NOMO-1 treated with dmso at 0.1 percent for 144 hours (cell line): ENCODE measurements at regions not wholly inside any gene's neighbourhood (a gene's known extent, or its start where the extent isn't known, plus 50 kb on each side); places are given as distances from the start of the nearest gene placed in this dataset.

Source experiments
- DNase-seq: peaks from one replicate; lab custom pipeline; 2025; ENCODE audit not compliant: unreplicated experiment; lab: John Stamatoyannopoulos, UW

DNA sequence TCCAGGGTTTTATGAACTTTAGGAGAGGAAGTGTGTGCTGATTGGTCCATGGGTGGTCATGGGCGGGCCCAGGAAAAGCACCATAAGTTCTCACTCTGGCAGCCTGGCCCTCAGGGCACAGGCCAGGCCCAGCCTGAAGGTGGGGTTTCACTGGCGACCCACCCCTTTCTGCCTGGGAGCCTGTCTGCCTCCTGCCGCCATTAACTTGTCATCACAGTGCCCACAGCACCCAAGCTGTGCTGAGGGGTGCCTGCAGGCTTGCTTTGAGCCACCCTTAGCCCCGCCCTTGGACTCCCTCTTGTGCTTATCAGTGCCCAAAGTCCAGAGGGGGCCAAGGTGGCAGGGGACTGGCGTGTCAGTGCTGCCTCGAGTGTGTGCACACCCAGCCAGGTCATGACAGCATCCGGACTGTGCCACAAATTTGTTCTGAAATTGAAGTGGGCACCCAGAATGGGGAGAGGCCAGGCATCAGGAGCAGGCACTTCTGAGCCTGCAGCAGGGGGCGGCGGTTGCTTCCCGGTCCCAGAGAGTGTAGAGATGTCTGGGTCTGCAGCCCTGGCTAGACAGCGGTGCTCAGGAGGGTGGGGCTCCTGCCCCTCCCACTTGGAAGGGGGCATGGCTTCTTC is 455.6 kb downstream of the TMA16 start:
- DNase-seq: no peak

DNA sequence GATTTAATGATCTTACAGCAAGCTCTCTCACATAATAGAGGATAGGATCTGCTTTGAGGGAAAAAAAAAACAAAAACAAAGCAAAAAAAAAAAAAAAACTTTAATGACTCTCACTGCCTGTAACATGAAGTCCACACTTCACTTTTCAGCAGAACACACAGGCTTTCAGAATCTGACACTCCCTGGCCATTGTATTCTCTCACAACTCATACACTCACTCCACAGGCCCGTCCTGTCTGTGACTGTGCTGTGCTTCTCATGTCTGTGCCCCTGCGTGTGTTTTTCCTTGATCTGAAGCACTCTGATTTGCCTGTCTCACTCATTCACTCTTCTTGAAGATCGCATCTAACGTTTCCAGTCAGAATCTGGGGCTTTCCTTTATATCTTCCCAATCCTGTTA is 460.8 kb downstream of the TMA16 start:
- no peak for DNase-seq

DNA sequence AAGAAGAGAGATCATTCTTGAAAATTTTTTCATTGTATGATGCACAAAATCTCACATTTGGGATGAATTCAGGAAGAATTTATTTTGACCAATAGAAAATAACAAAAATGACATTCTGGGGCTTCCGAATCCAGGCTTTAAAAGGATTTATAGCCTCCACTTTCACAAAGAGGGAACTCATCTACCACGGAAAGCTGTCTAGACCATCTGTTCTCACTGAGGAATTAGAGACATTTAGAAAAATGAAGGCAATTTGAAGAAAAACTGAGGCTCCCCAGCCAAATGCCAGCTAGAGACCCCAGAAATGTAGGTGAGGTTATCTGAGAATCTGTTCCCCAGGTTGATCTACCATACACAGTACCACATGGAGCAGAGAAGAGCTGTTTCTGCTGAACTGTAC is 464.3 kb downstream of the TMA16 start:
- DNase-seq: no peak

DNA sequence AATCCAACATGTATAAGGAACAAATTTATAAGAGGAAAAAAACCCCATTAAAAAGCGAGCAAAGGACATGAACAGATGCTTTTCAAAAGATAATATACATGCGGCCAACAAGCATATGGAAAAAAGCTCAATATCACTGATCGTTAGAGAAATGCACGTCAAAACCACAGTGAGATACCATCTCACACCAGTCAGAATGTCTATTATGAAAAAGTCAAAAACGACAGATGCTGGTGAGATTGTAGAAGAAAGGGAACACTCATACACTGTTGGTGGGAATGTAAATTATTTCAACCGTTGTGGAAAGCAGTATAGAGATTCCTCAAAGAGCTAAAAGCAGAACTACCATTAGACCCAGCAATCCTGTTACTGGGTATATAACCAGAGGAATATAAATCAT is 465.4 kb downstream of the TMA16 start:
- DNase-seq: no peak

DNA sequence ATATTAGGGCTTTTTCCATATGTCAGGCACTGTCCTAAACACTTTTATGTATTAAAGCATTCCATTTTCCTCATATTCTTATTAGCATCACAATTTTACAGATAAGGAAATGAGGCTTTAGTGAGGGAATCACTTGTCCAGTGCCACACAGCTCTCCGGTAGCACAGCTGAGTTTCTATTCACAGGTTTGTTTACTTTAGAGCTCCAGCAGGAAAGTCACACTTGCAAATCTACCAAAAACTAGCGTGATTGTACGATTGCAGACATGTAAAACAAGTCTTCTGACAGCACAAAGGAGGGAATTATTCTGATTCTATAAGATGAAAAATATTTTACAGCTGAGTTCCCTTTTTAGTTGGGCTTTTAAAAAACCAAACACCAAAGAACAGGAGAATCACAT is 472.1 kb downstream of the TMA16 start:
- no peak for DNase-seq

DNA sequence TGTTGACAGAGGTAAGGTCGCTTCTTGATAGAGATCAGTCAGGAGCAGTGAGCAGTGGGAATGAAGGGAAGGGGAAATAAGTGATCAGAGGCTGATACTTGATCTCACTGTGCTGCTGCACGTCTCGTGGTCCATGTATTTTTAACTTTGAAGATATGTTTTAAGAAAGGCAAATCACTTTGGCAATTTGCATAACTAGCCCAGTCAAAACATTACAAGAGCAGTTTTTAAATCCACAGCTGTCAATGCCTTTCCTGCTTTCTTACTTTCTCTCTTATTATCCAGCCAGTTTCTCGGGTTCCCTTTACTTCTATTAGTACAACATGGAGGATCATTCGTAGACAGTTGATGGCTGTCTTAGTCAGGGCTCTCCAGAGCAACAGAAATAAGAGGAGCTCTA is 472.8 kb downstream of the TMA16 start:
- DNase-seq: no peak

DNA sequence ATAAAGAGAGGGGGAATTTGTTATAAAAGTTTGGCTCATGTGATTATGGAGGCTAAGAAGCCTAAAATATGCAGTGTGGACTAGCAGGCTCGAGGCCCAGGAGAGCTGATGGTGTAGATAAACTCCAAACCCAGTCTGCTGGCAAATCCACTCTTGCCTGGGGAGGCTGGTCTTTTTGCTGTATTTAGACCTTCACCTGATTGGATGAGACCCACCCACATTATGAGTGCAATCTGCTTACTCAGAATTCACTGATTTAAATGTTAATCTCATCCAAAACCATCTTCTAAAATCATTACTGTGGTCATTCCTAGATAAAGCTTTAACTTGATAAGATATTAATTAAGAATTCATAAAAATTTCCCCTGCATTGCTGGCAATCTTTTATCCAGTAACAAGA is 473.2 kb downstream of the TMA16 start:
- no peak for DNase-seq

DNA sequence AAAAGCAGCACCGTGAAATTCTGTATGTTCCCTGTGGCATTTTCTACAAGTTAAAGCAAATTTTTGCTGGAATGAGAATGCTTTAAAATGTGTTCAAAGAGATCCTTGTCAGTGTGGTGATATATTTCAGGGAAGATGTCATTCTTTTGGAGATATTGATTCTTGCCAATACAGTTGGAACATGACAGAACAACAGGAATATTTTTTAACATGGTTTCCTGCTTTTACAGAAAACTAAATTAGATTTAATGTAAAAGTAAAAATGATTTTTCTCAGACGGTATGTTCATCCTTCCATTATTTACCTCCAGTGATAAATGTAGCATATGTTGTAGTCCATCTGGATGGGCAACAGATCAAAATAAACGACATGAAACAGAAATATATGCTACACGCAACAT is 474.8 kb downstream of the TMA16 start:
- no peak for DNase-seq

DNA sequence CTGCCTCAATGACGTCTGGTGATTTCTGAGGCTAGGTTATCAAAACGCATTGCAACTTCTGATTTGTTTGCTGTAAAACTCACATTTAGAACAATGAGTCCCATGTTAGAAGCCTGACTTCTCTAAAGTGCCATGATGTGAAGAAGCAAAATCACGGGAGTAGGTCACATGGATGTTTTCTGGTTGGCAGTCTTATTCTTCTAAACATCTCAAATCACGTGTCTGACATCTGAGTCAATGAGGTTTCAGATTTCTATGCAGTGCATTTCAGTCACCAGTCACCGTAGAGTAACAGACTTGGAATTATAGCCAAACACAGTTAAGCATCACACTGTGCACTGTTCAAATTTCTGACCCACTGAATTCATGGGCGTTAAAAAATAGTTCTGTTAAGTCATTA is 482.1 kb downstream of the TMA16 start:
- DNase-seq: no peak

DNA sequence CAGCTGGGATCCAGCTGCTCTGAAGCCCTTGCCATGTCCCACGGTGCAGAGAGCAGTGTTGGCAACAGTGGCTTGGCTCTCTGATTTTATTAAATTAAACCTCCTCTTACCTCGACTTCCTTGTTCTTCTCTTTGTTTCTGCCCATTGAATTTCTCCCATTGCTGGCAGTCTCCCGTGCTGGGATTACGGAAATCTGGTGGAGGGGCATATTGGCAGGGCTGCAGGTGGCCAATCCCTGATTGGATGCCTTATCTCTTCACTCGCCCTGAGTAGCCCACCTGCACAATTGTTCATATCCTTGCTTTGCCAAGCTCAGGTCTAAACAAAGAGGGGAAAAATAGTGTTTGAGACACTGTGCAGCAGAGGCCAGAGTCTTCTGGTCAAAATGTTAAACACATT is 493.9 kb downstream of the TMA16 start:
- DNase-seq: no peak

DNA sequence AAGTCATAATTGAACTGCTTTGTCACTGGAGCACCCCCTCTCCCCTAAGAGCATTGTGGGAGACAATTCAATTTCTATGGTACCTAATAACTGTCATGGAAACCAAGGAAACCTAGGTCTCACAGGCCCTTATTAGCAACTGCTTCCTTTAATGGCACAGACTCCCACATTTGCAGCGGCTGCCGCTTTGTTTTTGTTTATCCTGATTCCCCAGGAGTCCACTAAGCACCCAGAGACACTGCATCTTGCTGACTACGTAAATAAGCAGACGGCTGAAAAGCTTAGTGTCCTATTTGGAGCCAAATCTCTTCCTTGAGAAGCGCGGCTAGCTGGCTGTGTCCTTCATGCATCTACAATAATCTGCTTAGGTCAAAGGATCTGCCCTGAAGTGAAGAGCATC is 494.4 kb downstream of the TMA16 start:
- no peak for DNase-seq

DNA sequence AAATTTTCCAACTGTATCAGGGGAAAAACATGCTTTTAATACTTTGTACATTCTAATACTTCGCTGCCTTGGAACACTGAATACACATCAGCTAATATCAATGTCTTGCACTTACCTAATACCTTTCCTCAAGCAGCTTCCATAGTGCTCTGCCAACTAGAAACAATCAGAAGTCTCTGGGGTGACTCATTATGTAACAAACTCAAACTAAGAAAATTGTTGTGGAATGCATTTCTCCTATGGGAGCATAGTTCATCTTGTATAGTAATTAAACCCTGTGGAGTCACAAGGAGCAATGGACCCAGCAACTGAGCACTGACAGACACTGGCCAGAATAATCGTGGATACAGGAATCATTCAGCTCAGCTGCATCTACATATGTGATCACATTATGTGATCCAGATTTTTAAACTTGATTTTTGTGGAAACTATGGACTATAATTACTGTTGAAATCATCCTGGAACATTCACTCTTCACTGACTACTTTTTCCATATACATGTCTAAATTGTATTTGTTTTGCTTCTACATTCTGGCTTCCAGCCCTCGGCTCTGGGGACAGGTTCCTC is 496.9 kb downstream of the TMA16 start:
- DNase-seq: no peak

DNA sequence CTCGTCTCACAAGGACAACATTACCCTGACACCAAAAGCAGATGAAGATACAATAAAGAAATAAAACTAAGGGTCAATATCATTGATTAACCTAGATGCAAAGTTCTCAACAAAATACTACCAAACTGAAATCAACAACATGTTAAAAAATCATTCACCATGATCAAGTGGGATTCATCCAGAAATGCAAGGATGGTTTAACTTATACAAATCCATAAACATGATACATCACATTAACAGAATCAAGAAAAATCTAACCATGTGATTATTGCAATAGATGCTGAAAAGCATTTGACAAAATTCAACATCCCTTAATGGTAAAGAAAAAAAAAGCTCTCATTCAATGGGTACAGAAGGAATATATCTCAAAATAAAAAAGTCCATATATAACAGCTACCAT is 514.9 kb downstream of the TMA16 start:
- no peak for DNase-seq

DNA sequence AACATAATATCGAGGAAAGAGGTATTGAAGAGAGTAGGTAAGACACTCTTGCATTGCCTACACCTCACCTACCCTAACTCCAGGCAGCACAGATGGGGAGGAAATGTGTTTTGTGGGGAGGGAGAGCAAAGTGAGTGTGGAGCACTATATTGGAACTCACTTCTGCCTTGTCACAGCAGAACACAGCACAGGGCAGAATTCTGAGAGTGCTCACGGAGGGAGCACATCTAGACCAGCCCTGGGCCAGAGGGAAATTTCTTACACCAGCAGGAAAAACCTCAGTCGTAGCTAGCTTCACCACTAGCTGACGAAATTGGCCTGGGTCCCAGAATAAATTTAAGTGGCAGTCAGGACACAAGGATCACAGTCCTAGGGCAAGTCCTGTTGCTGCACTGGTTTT is 517.3 kb downstream of the TMA16 start:
- no peak for DNase-seq

DNA sequence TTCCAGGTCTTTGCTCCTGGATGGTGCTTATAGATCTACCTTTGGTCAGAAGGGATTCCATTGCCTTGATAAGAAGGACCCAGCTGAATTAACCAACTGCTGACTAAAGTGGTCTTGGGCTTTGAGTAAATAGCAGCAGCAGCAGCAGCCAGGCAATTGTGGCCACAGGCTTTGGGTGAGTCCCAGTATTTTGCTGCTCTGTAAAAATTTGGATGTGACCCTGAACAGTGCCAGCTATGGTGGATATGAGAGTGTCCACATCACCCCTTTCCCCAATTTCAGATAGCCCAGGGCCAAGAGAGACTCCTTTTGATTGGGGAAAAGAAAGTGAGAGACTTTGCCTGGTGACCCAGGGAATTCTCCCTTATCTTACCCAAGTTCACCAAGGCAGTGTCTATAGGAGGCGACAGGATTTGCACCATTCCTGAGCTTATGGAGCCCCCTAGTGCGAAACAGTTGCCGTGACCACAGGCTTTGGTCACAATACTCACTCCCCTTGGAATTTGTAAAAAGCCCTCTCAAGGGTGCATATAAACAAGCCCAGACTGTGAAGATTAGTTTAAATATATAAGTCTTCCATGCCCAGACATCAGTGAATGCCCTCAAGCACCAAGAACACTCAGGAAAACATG is 518.0 kb downstream of the TMA16 start:
- DNase-seq: no peak

DNA sequence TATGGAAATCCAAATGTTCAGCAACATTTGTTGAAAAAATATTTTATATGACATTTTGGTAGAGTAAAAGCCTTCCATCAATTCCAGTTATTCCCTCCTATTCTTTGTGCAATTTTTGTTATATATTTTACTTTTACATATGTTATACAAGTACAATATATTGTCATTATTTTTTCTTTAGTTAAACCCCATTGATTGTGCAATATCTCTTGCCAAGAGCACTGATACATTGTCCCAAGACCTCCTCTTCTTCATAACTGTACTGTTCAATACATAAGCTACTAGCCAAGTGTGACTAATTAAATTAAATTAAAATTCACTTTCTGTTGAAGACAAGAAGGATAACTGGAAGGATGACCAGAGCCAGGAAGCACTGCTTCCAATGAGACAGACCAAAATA is 527.5 kb downstream of the TMA16 start:
- no peak for DNase-seq

DNA sequence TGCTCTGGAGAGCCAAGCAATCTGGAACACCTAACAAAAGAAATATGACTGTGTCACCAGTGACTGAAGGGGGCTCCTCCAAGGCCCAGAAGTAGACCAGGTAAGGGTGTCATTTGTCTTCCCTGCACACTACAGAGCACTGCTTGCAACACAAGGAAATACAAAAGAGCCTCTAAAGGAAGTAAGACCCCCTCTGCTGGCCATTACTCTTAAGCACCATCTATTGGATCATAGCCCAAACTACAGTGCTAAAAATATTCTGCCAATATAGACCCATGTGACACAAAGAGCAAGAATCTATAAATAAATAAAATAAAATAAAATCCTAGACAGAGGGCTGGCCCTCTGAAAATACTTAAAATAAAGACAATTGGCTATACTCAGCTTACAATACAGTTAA is 528.7 kb downstream of the TMA16 start:
- DNase-seq: no peak

DNA sequence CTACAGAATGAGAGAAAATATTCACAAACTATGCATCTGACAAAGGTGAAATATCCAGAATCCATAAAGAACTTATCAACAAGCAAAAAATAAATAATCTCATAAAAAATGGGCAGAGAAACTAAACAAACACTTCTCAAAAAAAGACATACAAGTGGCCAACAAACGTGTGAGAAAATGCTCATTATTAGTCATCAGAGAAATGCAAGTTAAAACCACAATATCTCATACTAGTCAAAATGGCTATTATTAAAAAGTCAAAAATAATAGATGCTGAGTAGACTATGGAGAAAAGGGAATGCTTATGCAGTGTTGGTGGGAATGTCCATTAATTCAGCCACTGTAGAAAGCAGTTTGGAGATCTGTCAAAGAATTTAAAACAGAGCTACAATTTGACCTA is 533.3 kb downstream of the TMA16 start:
- DNase-seq: no peak

DNA sequence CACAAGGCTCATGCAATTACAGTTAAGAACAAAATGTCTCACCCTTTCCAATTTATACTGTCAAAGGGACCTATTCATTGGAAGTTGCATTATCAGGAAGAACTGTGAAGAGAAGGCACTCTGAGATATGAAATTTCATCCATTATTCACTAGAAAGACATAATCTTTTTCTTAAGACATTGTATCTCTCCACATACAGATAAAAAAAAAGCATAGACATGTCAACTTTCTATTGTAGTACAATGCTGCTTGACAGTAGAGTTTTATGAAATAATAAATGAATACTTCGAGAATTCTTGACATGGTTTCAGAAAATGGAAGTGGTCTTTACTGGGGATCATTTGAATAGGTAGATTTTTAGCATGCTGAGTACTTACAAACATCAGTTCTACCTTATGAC is 545.0 kb downstream of the TMA16 start:
- no peak for DNase-seq

DNA sequence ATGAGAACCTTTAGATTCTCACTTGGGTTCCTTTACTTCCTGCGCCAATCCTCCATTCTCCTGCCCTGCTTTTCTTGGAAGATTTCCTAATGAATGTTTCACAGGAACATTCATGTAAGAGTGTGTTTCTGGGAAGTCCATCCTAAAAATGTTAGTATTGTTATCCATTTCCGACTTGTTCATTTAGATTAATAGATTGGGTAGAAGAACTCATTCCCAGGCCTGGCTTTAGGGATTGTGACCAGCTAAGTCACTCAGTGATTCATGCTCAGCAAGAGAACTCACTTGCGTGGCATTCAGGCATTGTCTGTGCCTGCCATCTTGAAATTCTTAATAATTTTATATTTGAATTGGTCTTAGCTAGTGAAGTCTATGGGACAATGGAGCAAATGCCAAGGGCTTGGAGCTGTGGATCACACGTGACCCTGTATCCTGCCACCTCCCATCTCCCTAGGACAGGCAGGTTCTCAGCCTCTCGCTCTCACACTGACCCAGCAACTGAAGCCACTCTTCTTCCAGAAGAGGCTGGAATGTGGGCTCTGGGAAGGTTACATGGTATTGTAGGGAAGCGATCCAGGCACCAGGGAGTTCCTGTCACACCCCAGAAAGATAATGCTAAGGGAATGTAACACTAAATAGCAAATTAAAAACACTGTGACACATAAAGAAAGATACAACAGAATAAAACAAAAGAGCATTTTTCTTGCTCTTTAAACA is 562.1 kb downstream of the TMA16 start:
- no peak for DNase-seq

DNA sequence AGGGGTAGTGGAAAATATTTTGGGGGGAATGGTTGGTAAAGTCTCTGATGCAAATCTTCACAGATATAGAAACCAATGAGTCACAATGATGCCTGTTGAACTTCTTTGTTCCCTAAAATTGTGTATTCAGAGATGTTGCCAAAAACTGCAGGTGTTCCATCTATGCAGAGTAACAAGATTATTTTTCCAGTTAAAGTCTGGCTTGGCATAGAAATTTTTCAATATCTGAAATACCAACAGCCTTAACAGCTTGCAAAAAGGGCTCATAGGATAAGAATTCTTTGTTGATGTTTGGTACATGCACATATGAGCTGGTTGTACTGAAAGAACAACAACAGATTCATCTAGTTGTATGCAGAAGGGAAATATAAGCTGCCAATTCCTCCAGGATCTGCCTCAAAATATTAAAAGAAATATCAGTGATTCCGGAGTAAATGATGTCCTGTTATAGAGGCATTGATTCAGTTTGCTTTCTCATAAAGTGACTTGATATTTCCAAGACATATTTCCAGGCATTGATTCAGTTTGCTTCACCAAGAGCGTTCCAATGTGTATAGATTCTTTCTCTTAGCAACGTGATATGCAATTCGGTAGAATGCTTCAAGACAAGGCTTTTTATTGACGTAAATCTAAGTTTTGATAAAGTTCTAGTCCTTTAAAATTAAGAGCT is 564.4 kb downstream of the TMA16 start:
- DNase-seq: no peak

DNA sequence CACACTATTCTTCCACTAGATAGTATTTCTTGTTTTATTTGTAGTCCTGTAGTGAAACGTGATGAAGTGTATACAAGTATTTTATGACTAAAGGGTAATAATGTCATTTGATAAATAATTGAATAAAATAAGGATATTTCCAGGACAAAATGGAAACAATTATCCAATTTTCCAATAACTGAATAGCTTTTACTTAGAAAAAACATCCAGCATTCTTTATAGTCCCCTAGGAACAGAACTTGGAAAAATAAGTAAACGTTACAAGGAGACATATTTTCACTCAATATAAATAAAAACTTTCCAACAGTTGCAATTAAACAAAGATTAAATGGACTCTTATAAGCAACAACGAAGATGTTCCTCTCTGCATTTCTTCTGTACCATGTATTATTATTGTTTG is 566.0 kb downstream of the TMA16 start:
- DNase-seq: no peak
